Mammary epithelial cell (primary cell): ENCODE measurements at regions not wholly inside any gene's neighbourhood (a gene's known extent, or its start where the extent isn't known, plus 50 kb on each side); places are given as distances from the start of the nearest gene placed in this dataset.

ENCODE experiments used
- EZH2 ChIP-seq: IDR thresholded peaks from 2 replicates; pipeline ENCODE4 v1.6.1; 2012; ENCODE audit warnings: low read length, inconsistent platforms, borderline replicate concordance
- TF ChIP-seq, protein P1 (sequence below), 2 donors: IDR thresholded peaks in 1 of 2; conservative IDR thresholded peaks in 1 of 2; 2 replicates each; pipeline ENCODE4 v1.5.1; 2011 to 2012; ENCODE audit warnings: inconsistent platforms in 2 of 2, low read length in 2 of 2, mild to moderate bottlenecking in 2 of 2, control low read depth in 1 of 2, low read depth in 1 of 2; ENCODE audit not compliant: insufficient read depth in 1 of 2; ENCODE audit errors: extremely low read depth in 1 of 2

DNA sequence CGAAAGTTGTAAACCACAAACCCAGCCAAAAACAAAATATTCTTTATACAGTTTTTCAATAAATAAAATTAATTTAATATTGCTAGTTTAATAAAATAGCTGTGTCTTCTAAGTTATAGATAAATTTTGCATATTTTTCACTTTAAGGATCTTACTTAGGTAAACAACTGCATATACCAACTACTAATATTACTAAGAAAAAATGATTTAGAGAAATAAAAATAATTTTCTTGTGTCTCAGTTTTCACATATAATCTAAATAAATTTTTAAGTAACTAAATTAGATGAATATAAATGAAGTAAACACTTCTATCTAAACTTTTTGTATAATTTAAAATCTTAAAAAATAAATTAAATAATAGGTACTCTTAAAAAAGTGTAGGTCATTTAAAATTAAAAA, 67.1 kb upstream of the TOP3B start:
- TF ChIP-seq, protein P1, sequence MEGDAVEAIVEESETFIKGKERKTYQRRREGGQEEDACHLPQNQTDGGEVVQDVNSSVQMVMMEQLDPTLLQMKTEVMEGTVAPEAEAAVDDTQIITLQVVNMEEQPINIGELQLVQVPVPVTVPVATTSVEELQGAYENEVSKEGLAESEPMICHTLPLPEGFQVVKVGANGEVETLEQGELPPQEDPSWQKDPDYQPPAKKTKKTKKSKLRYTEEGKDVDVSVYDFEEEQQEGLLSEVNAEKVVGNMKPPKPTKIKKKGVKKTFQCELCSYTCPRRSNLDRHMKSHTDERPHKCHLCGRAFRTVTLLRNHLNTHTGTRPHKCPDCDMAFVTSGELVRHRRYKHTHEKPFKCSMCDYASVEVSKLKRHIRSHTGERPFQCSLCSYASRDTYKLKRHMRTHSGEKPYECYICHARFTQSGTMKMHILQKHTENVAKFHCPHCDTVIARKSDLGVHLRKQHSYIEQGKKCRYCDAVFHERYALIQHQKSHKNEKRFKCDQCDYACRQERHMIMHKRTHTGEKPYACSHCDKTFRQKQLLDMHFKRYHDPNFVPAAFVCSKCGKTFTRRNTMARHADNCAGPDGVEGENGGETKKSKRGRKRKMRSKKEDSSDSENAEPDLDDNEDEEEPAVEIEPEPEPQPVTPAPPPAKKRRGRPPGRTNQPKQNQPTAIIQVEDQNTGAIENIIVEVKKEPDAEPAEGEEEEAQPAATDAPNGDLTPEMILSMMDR (conservative IDR thresholded peaks at IDR 0.05 in 1 of 2, IDR thresholded peaks at IDR 0.05 in 1 of 2; ENCODE audit: extremely low read depth in 1 of 2, insufficient read depth in 1 of 2, low read depth in 1 of 2, low read length in 2 of 2) = no peak
- no peak for TF ChIP-seq EZH2
